Keratinocyte (primary cell): ENCODE measurements at regions not wholly inside any gene's neighbourhood (a gene's known extent, or its start where the extent isn't known, plus 50 kb on each side); places are given as distances from the start of the nearest gene placed in this dataset.

Experiments used
- EZH2 ChIP-seq: IDR thresholded peaks from one replicate; pipeline ENCODE4 v1.6.1; 2012; ENCODE audit warnings: inconsistent platforms, mild to moderate bottlenecking, low read length, moderate library complexity
- TF ChIP-seq, protein P1 (sequence below), 3 experiments: IDR thresholded peaks in 1 of 3; conservative IDR thresholded peaks in 1 of 3; optimal IDR thresholded peaks in 1 of 3; 2 replicates in 2 of 3; 3 replicates in 1 of 3; pipeline versions ENCODE3 to v1.5.1; 2011; ENCODE audit warnings: low read length in 3 of 3, mild to moderate bottlenecking in 3 of 3, moderate library complexity in 2 of 3, control low read depth in 1 of 3, inconsistent platforms in 1 of 3; ENCODE audit not compliant: insufficient read depth in 2 of 3; ENCODE audit errors: extremely low read depth in 1 of 3

DNA sequence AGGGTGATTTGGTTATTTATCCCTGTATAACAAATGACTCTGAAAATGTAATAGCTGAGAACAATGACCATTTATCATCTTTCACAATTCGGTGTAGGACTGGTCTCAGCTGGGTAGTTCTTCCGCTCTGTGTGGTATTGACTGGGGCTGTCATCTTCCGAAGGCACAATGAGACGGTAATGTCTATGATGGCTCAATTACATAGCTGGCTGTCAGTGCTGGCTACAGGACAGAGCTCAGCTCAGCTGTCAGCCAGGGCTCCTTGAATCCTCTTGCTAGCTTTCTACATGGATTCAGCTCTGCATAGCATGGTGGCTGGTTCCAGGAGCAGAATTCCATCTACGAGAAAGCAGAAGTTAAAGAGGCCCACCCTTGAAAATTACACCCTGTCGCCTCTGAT, 483.8 kb downstream of the TDRD15 start:
- TF ChIP-seq, protein P1, sequence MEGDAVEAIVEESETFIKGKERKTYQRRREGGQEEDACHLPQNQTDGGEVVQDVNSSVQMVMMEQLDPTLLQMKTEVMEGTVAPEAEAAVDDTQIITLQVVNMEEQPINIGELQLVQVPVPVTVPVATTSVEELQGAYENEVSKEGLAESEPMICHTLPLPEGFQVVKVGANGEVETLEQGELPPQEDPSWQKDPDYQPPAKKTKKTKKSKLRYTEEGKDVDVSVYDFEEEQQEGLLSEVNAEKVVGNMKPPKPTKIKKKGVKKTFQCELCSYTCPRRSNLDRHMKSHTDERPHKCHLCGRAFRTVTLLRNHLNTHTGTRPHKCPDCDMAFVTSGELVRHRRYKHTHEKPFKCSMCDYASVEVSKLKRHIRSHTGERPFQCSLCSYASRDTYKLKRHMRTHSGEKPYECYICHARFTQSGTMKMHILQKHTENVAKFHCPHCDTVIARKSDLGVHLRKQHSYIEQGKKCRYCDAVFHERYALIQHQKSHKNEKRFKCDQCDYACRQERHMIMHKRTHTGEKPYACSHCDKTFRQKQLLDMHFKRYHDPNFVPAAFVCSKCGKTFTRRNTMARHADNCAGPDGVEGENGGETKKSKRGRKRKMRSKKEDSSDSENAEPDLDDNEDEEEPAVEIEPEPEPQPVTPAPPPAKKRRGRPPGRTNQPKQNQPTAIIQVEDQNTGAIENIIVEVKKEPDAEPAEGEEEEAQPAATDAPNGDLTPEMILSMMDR (optimal IDR thresholded peaks at IDR 0.05 in 1 of 3, IDR thresholded peaks at IDR 0.05 in 1 of 3, conservative IDR thresholded peaks at IDR 0.05 in 1 of 3; ENCODE audit: extremely low read depth in 1 of 3, insufficient read depth in 2 of 3, low read length in 3 of 3), result no peak
- no peak for TF ChIP-seq EZH2
